Gastrocnemius medialis (tissue), 4 donors: ENCODE measurements at regions not wholly inside any gene's neighbourhood (a gene's known extent, or its start where the extent isn't known, plus 50 kb on each side); places are given as distances from the start of the nearest gene placed in this dataset.
A peak's percentile ranks its signal among the peaks of the same experiment; 100 is the strongest.

ENCODE experiments used
- ATAC-seq, 2 donors: fragments of 150-250 bp; one replicate each; pipeline ENCODE4 v1.9.1; 2016
- DNase-seq, 2 donors: peaks; one replicate each; pipeline ENCODE4 v3.0.0-alpha.2; 2019
- H3K27ac ChIP-seq, 4 donors: fragments of 200-600 bp; sonication (generic); 1 replicate in 1 of 4; 2 replicates in 3 of 4; pipeline ENCODE4 v1.5.1; 2016 to 2018; ENCODE audit warnings: mild to moderate bottlenecking in 2 of 4, moderate library complexity in 1 of 4
- H3K27me3 ChIP-seq, 3 donors: fragments of 200-600 bp; sonication (generic) in 2 of 3; 1 replicate in 1 of 3; 2 replicates in 2 of 3; pipeline versions ENCODE4 v1.5.1 to v1.6.0; 2016 to 2019; ENCODE audit warnings: mild to moderate bottlenecking in 1 of 3, moderate library complexity in 1 of 3
- H3K36me3 ChIP-seq, 2 donors: fragments of 200-600 bp; sonication (generic) in 1 of 2; one replicate each; pipeline ENCODE4 v1.5.1; 2017 to 2018
- H3K4me1 ChIP-seq, 2 donors: fragments of 200-600 bp; sonication (generic) in 1 of 2; one replicate each; pipeline ENCODE4 v1.5.1; 2016 to 2017; ENCODE audit warnings: mild to moderate bottlenecking in 2 of 2
- H3K4me3 ChIP-seq, 4 donors: fragments of 200-600 bp; sonication (generic) in 3 of 4; 1 replicate in 1 of 4; 2 replicates in 3 of 4; pipeline ENCODE4 v1.5.1; 2016 to 2019; ENCODE audit warnings: mild to moderate bottlenecking in 2 of 4
- H3K9me3 ChIP-seq, 3 donors: fragments of 200-600 bp; sonication (generic) in 2 of 3; 1 replicate in 1 of 3; 2 replicates in 2 of 3; pipeline ENCODE4 v1.5.1; 2016 to 2019
- POLR2A ChIP-seq, 2 donors: fragments of 450-650 bp; IDR thresholded peaks; one replicate each; pipeline ENCODE4 v1.6.1; 2017; ENCODE audit warnings: antibody characterized with exemption in 2 of 2, mild to moderate bottlenecking in 2 of 2, moderate library complexity in 2 of 2
- in situ Hi-C, 4 donors: fragments of 200-750 bp; cut with MboI; loops; one replicate each; pipeline versions ENCODE4 v1.15.0 to v1.8.0; 2017; ENCODE audit warnings: low sequenced_read_pairs in 4 of 4
- intact Hi-C: fragments of 100-400 bp; cut with DNase I; formaldehyde crosslinking; loops from one replicate; pipeline ENCODE4 v1.15.1; 2023; ENCODE audit warnings: low total_unique reads
- TF ChIP-seq, protein P1 (sequence below), 5 experiments: fragments of 450-650 bp in 3 of 5; fragments of 200-600 bp in 2 of 5; sonication (generic) in 2 of 5; IDR thresholded peaks in 4 of 5; conservative IDR thresholded peaks in 1 of 5; 1 replicate in 4 of 5; 2 replicates in 1 of 5; pipeline ENCODE4 v1.5.1; 2016 to 2019; ENCODE audit warnings: antibody characterized with exemption in 5 of 5, mild to moderate bottlenecking in 3 of 5, moderate library complexity in 3 of 5

DNA sequence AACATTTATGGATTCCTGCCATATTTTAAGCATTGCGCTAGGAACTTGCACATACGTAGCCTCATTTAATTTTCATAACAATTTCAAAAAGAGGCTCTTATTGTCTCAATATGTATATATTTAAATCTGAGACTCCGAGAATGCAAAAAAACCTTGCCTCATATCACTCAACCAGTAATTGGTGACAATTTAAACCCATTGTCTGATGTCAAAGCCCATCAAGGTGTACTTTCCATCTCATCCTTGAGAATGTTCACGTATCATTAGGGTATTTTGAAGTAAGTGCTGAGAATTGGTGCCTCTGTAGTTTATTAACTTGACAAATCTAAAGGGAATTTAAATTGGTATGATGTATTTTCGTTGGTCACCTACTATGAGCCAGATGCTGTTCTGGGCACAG lies 136.5 kb downstream of the FAM76B start:
- H3K36me3 ChIP-seq = no peaks in the 10 kb centered on the region
- H3K4me1 ChIP-seq = peaks cover 0 to 1% of the 10 kb centered on the region in 2 donors
- ATAC-seq = no peak
- in situ Hi-C loops = no loop called here
- intact Hi-C loops = no loop called here
- no peak for DNase-seq
- H3K27ac ChIP-seq = peak overlapping the region in 1 of 4 donors; percentile 31
- no peak overlapping the region for H3K4me3 ChIP-seq
- no peaks in the 10 kb centered on the region for H3K9me3 ChIP-seq
- TF ChIP-seq POLR2A (IDR thresholded peaks at IDR 0.05) = no peak
- TF ChIP-seq, protein P1, sequence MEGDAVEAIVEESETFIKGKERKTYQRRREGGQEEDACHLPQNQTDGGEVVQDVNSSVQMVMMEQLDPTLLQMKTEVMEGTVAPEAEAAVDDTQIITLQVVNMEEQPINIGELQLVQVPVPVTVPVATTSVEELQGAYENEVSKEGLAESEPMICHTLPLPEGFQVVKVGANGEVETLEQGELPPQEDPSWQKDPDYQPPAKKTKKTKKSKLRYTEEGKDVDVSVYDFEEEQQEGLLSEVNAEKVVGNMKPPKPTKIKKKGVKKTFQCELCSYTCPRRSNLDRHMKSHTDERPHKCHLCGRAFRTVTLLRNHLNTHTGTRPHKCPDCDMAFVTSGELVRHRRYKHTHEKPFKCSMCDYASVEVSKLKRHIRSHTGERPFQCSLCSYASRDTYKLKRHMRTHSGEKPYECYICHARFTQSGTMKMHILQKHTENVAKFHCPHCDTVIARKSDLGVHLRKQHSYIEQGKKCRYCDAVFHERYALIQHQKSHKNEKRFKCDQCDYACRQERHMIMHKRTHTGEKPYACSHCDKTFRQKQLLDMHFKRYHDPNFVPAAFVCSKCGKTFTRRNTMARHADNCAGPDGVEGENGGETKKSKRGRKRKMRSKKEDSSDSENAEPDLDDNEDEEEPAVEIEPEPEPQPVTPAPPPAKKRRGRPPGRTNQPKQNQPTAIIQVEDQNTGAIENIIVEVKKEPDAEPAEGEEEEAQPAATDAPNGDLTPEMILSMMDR (IDR thresholded peaks at IDR 0.05 in 4 of 5, conservative IDR thresholded peaks at IDR 0.05 in 1 of 5) = no peak
- H3K27me3 ChIP-seq = no peaks in the 10 kb centered on the region

DNA sequence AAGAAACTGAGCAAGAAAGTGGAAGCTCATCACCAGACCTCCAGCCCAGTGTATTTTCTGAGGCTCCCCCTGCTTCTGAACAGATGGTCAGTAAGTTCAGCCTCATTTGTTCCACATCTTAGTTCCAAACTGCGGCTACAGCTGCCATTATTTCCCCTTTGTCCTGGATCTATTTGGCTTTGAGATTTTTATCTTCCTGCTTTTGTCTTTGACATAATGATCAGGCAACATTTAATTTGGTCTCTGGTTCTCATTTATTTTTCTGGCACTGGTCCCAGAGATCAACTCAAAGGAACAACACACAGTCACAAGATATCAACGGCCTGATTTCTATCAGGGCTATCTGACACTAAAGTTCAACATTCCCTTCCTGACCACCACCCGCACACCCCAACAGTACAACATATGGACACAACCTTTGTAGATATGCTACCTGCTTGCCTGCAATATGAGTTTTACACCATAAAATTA lies 137.5 kb downstream of the FAM76B start:
- Histone ChIP-seq H3K4me1 (peaks cover 0 to 8% of the 10 kb centered on the region in 2 donors), H3K27me3 (no peaks in the 10 kb centered on the region), H3K9me3 (no peaks in the 10 kb centered on the region), H3K4me3 (no peak overlapping the region), H3K36me3 (no peaks in the 10 kb centered on the region), H3K27ac (peak overlapping the region in 3 of 4 donors; percentile 31 to 62 (median 39))
- in situ Hi-C loops (no loop called here), intact Hi-C loops (no loop called here)
- TF ChIP-seq, protein P1 (IDR thresholded peaks at IDR 0.05 in 4 of 5, conservative IDR thresholded peaks at IDR 0.05 in 1 of 5) = no peak
- TF ChIP-seq POLR2A (IDR thresholded peaks at IDR 0.05) = no peak
- DNase-seq = peak in 1 of 2 donors; percentile 11
- peak; percentile 59 to 61 for ATAC-seq

DNA sequence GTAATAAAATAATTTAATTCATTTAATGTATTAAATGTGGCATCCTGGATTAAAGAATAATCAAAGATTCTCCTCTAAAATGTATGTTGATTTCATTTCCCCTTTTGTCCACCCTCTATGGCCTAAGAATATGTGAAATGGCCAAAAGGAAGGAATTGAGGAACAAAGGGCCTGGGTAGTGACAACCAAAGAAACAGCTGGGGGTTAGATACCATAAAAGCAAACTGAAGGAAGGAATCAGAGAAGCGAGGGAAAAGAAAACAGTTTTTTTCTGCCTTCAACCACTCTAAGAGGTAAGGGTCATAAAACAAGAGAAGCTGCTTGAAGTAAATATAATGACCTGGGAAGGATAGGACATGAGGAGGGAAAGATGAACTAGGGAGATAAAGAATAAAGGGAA lies 139.3 kb downstream of the FAM76B start:
- Histone ChIP-seq H3K27ac (no peak overlapping the region), H3K27me3 (no peaks in the 10 kb centered on the region), H3K4me1 (peaks cover 0 to 8% of the 10 kb centered on the region in 2 donors), H3K4me3 (no peak overlapping the region), H3K9me3 (no peaks in the 10 kb centered on the region), H3K36me3 (no peaks in the 10 kb centered on the region)
- intact Hi-C loops = no loop called here
- ATAC-seq (no peak), DNase-seq (no peak)
- in situ Hi-C loops = no loop called here
- TF ChIP-seq, protein P1 (IDR thresholded peaks at IDR 0.05 in 4 of 5, conservative IDR thresholded peaks at IDR 0.05 in 1 of 5) = no peak
- TF ChIP-seq POLR2A (IDR thresholded peaks at IDR 0.05) = no peak

DNA sequence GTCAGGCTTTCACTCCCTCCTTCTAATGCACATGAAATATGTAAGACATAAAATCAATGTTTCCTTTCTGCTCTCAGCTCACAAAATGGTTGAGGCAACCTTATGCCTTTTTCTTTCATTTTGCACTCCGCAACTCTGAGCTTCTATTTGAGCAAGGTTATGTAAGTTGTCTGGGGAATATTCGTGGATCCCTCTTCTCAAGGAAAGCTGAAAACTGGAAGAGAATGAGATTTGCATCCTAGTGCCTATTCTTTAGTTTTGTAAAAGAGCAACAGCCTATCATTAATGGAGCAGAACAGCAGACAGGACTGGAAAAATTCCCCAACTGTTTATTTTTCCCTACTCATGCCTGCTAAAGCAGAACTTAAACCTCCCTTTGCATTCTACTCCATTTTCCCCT lies 141.7 kb downstream of the FAM76B start:
- Histone ChIP-seq H3K27ac (peak overlapping the region in 3 of 4 donors; percentile 38 to 66 (median 43)), H3K4me1 (peaks cover 0 to 8% of the 10 kb centered on the region in 2 donors), H3K27me3 (no peaks in the 10 kb centered on the region), H3K9me3 (no peaks in the 10 kb centered on the region), H3K36me3 (no peaks in the 10 kb centered on the region), H3K4me3 (no peak overlapping the region)
- ATAC-seq (no peak), DNase-seq (no peak)
- intact Hi-C loops = loop anchor here (5.0 kb wide), 1 partner anchor 34 kb away; no protein-coding TSS in a partner anchor
- in situ Hi-C loops = no loop called here
- TF ChIP-seq POLR2A (IDR thresholded peaks at IDR 0.05) = no peak

DNA sequence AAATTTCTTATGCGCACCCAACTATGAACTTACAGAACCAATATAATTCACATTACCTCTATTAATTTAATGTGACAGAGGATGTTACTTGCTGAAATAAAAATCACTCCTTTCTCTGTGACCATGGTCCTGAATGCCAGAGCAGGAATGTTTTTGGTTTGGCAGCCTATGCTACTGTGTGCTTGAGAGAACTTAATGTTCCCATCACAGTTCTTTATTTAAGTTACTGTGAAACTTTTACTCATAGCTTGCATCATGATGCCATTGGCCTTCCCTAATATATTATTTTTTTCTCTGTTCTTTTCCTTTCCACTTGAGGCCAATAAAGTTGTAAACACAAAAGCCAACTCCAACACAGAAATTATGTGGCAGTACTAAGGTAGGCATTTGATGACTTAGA lies 142.2 kb downstream of the FAM76B start:
- H3K4me1 ChIP-seq = peaks cover 0 to 8% of the 10 kb centered on the region in 2 donors
- H3K4me3 ChIP-seq = no peak overlapping the region
- intact Hi-C loops (loop anchor here (5.0 kb wide), 1 partner anchor 35 kb away; no protein-coding TSS in a partner anchor), in situ Hi-C loops (no loop called here)
- ATAC-seq = peak; percentile 77 to 81
- TF ChIP-seq POLR2A (IDR thresholded peaks at IDR 0.05) = no peak
- TF ChIP-seq, protein P1 (IDR thresholded peaks at IDR 0.05 in 4 of 5, conservative IDR thresholded peaks at IDR 0.05 in 1 of 5) = no peak
- H3K36me3 ChIP-seq = no peaks in the 10 kb centered on the region
- DNase-seq = peak; percentile 5 to 26
- H3K9me3 ChIP-seq = no peaks in the 10 kb centered on the region
- H3K27ac ChIP-seq = peak overlapping the region; percentile 5 to 66 (median 46)
- H3K27me3 ChIP-seq = no peaks in the 10 kb centered on the region
